T-helper 1 cell treated with Interleukin-12 subunit alpha and Interleukin-12 subunit beta and Interleukin-4 antibody, amounts not matched to agents 30 μg/mL and 1 μg/mL, for 36 hours (primary cell): ENCODE measurements at regions not wholly inside any gene's neighbourhood (a gene's known extent, or its start where the extent isn't known, plus 50 kb on each side); places are given as distances from the start of the nearest gene placed in this dataset.

Source experiments
- H3K27ac Mint-ChIP-seq: one replicate; pipeline ENCODE4 v1.8.0; 2021; ENCODE audit warnings: mild to moderate bottlenecking, mixed read lengths
- H3K27me3 Mint-ChIP-seq: one replicate; pipeline ENCODE4 v1.8.0; 2021; ENCODE audit warnings: low read depth, mixed read lengths
- H3K36me3 Mint-ChIP-seq: one replicate; pipeline ENCODE4 v1.8.0; 2021; ENCODE audit warnings: low read depth, mixed read lengths
- H3K4me1 Mint-ChIP-seq: one replicate; pipeline ENCODE4 v1.8.0; 2021; ENCODE audit warnings: low read depth, mixed read lengths
- H3K4me3 Mint-ChIP-seq: one replicate; pipeline ENCODE4 v1.8.0; 2021; ENCODE audit warnings: mild to moderate bottlenecking, moderate library complexity, mixed read lengths
- H3K9me3 Mint-ChIP-seq: one replicate; pipeline ENCODE4 v1.8.0; 2021; ENCODE audit warnings: mixed read lengths

- Mint-ChIP-seq H3K27me3 (no peaks in the 10 kb centered on the region), H3K4me1 (no peaks in the 10 kb centered on the region), H3K36me3 (no peaks in the 10 kb centered on the region), H3K9me3 (peaks cover 7% of the 10 kb centered on the region), H3K27ac (no peak overlapping the region), H3K4me3 (no peak overlapping the region)
Measured at GRCh38 chr6:148677594-148678476, 69.0 kb upstream of the UST start.

- Mint-ChIP-seq H3K9me3 (peaks cover 4% of the 10 kb centered on the region), H3K36me3 (no peaks in the 10 kb centered on the region), H3K4me1 (no peaks in the 10 kb centered on the region), H3K27me3 (peaks cover under 1% of the 10 kb centered on the region), H3K4me3 (no peak overlapping the region), H3K27ac (no peak overlapping the region)
Measured at GRCh38 chr6:148678682-148679081, 68.1 kb upstream of the UST start.

- Mint-ChIP-seq H3K36me3 (no peaks in the 10 kb centered on the region), H3K27ac (no peak overlapping the region), H3K4me3 (no peak overlapping the region), H3K27me3 (peaks cover 4% of the 10 kb centered on the region), H3K4me1 (no peaks in the 10 kb centered on the region), H3K9me3 (no peaks in the 10 kb centered on the region)
Measured at GRCh38 chr6:148681666-148682065, 65.2 kb upstream of the UST start.

GRCh38 chr6:148682252-148682651 lies 64.6 kb upstream of the UST start:
- Mint-ChIP-seq H3K4me1 (no peaks in the 10 kb centered on the region), H3K36me3 (no peaks in the 10 kb centered on the region), H3K4me3 (no peak overlapping the region)

GRCh38 chr6:148682990-148683389 lies 63.8 kb upstream of the UST start:
- Mint-ChIP-seq H3K4me3 (no peak overlapping the region), H3K27me3 (peaks cover 4% of the 10 kb centered on the region), H3K9me3 (no peaks in the 10 kb centered on the region), H3K4me1 (no peaks in the 10 kb centered on the region), H3K27ac (no peak overlapping the region), H3K36me3 (no peaks in the 10 kb centered on the region)

More at GRCh38 chr6:148682252-148682651, 64.6 kb upstream of the UST start:
- no peak overlapping the region for H3K27ac Mint-ChIP-seq
- H3K9me3 Mint-ChIP-seq: no peaks in the 10 kb centered on the region
- peaks cover 4% of the 10 kb centered on the region for H3K27me3 Mint-ChIP-seq

GRCh38 chr6:148689168-148689567 lies 57.7 kb upstream of the UST start:
- H3K9me3 Mint-ChIP-seq: no peaks in the 10 kb centered on the region

GRCh38 chr6:148693882-148694484 lies 52.8 kb upstream of the UST start:
- no peaks in the 10 kb centered on the region for H3K4me1 Mint-ChIP-seq
- no peak overlapping the region for H3K4me3 Mint-ChIP-seq
- no peaks in the 10 kb centered on the region for H3K9me3 Mint-ChIP-seq
- no peaks in the 10 kb centered on the region for H3K36me3 Mint-ChIP-seq
- H3K27me3 Mint-ChIP-seq: no peaks in the 10 kb centered on the region
- H3K27ac Mint-ChIP-seq: no peak overlapping the region

More at GRCh38 chr6:148689168-148689567, 57.7 kb upstream of the UST start:
- Mint-ChIP-seq H3K36me3 (no peaks in the 10 kb centered on the region), H3K27ac (no peak overlapping the region), H3K4me1 (no peaks in the 10 kb centered on the region), H3K4me3 (no peak overlapping the region), H3K27me3 (no peaks in the 10 kb centered on the region)
